Uterus (tissue), 3 donors: ENCODE measurements at regions not wholly inside any gene's neighbourhood (a gene's known extent, or its start where the extent isn't known, plus 50 kb on each side); places are given as distances from the start of the nearest gene placed in this dataset.

Source experiments
- DNase-seq, 2 donors: peaks; one replicate each; pipeline ENCODE4 v3.0.0-alpha.2; 2019 to 2020
- H3K27ac ChIP-seq, 2 donors: fragments of 200-600 bp; sonication (generic); 1 replicate in 1 of 2; 2 replicates in 1 of 2; pipeline ENCODE4 v1.5.1; 2016 to 2018
- H3K27me3 ChIP-seq, 2 donors: fragments of 200-600 bp; sonication (generic); one replicate each; pipeline ENCODE4 v1.5.1; 2018 to 2019; ENCODE audit warnings: control low read depth in 1 of 2
- H3K36me3 ChIP-seq, 2 donors: fragments of 200-600 bp; sonication (generic); one replicate each; pipeline ENCODE4 v1.5.1; 2019; ENCODE audit warnings: control low read depth in 1 of 2
- H3K4me1 ChIP-seq, 2 donors: fragments of 200-600 bp; sonication (generic); one replicate each; pipeline ENCODE4 v1.5.1; 2018 to 2019; ENCODE audit warnings: control low read depth in 1 of 2
- H3K4me3 ChIP-seq, 2 donors: fragments of 200-600 bp; sonication (generic); 1 replicate in 1 of 2; 2 replicates in 1 of 2; pipeline ENCODE4 v1.5.1; 2018 to 2019; ENCODE audit warnings: mild to moderate bottlenecking in 1 of 2
- H3K9me3 ChIP-seq, 2 donors: fragments of 200-600 bp; sonication (generic); one replicate each; pipeline ENCODE4 v1.5.1; 2019; ENCODE audit warnings: control low read depth in 1 of 2
- POLR2A ChIP-seq, 2 donors: fragments of 450-650 bp; IDR thresholded peaks; one replicate each; pipeline ENCODE4 v1.6.1; 2016; ENCODE audit warnings: antibody characterized with exemption in 2 of 2, mild to moderate bottlenecking in 1 of 2, moderate library complexity in 1 of 2
- intact Hi-C: fragments of 100-400 bp; cut with DNase I; formaldehyde crosslinking; loops from one replicate; pipeline ENCODE4 v1.15.1; 2023; ENCODE audit warnings: low total_unique reads
- TF ChIP-seq, protein P1 (sequence below), 4 experiments: fragments of 200-600 bp in 2 of 4; fragments of 450-650 bp in 2 of 4; sonication (generic) in 2 of 4; IDR thresholded peaks; one replicate each; pipeline ENCODE4 v1.5.1; 2016 to 2019; ENCODE audit warnings: antibody characterized with exemption in 4 of 4, mild to moderate bottlenecking in 2 of 4, moderate library complexity in 1 of 4
- donor health status: DM: yes; HTN: yes; CAD: no.

DNA sequence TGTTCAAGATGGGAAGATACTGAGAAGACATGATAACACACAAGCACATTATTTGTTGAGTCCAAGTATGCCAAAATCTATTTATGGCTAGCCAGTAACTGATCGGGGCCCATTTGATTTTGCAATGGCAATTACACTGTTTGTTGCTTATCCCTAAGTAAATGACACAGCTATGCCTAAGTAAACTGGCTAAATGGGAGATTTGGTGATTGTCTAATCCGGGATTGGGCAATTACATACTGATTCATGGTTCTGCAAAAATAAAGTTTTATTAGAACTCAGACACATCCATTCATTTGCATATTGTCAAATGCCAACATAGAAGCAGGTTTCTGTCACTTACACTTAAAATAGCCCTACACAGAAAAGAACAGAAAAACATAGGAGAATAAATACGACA, 140.2 kb upstream of the TBL1X start:
- Histone ChIP-seq H3K4me1 (no peaks in the 10 kb centered on the region), H3K36me3 (no peaks in the 10 kb centered on the region), H3K27me3 (no peaks in the 10 kb centered on the region), H3K4me3 (no peak overlapping the region), H3K27ac (no peak overlapping the region), H3K9me3 (no peaks in the 10 kb centered on the region)
- no peak for DNase-seq
- TF ChIP-seq POLR2A (IDR thresholded peaks at IDR 0.05): no peak
- TF ChIP-seq, protein P1, sequence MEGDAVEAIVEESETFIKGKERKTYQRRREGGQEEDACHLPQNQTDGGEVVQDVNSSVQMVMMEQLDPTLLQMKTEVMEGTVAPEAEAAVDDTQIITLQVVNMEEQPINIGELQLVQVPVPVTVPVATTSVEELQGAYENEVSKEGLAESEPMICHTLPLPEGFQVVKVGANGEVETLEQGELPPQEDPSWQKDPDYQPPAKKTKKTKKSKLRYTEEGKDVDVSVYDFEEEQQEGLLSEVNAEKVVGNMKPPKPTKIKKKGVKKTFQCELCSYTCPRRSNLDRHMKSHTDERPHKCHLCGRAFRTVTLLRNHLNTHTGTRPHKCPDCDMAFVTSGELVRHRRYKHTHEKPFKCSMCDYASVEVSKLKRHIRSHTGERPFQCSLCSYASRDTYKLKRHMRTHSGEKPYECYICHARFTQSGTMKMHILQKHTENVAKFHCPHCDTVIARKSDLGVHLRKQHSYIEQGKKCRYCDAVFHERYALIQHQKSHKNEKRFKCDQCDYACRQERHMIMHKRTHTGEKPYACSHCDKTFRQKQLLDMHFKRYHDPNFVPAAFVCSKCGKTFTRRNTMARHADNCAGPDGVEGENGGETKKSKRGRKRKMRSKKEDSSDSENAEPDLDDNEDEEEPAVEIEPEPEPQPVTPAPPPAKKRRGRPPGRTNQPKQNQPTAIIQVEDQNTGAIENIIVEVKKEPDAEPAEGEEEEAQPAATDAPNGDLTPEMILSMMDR (IDR thresholded peaks at IDR 0.05): no peak
- intact Hi-C loops: no loop called here

DNA sequence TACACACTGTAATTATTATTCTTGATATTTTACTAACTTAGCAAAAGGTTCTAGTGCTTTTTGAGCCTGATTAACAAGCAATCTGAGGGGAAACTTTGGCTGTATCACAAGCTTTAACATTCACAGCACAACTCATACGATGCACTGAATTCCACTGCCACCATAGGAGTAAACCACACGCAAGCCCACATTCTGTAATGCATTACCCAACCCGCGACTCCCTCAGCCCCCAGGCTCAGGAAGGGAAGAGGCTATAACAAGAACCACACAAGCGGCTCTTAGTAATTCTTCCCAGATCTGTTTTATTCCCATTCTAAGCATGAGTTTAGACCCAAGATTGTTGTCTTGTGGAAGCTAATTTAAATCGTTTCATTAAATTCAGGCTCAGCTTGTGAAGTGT, 138.5 kb upstream of the TBL1X start:
- Histone ChIP-seq H3K36me3 (no peaks in the 10 kb centered on the region), H3K27ac (no peak overlapping the region), H3K4me1 (no peaks in the 10 kb centered on the region), H3K9me3 (no peaks in the 10 kb centered on the region), H3K27me3 (no peaks in the 10 kb centered on the region), H3K4me3 (no peak overlapping the region)
- DNase-seq: no peak
- TF ChIP-seq POLR2A (IDR thresholded peaks at IDR 0.05): no peak
- TF ChIP-seq, protein P1 (IDR thresholded peaks at IDR 0.05): no peak
- intact Hi-C loops: no loop called here

DNA sequence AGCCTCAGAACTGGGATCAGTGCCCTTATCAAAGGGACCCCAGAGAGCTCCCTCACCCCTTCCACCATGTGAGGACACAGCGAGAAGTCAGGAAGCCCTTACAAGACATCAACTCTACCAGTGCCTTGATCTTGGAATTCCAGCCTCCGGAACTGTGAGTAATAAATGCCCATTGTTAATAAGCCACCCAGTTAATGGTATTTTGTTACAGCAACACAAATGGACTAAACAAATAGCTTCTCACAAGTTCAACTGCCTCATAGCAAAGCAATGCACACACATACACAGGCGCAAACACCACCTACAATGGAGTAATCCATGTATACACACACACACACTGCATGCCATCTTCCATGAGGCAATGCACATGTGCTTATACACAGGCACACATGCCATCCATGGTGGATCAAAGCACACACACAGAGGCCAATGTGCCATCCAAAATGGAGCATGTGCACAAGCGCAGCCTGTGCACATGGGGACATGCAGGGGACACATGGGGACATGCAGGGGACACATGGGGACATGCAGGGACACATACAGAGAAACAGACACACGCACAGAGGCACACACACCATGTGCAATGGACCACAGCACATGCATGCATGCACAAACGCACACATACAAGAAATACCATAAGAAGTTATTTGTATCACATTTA, 137.6 kb upstream of the TBL1X start:
- Histone ChIP-seq H3K36me3 (no peaks in the 10 kb centered on the region), H3K9me3 (no peaks in the 10 kb centered on the region), H3K27ac (no peak overlapping the region), H3K4me3 (no peak overlapping the region), H3K4me1 (no peaks in the 10 kb centered on the region), H3K27me3 (no peaks in the 10 kb centered on the region)
- TF ChIP-seq, protein P1 (IDR thresholded peaks at IDR 0.05): no peak
- no peak for TF ChIP-seq POLR2A (IDR thresholded peaks at IDR 0.05)
- no peak for DNase-seq
- intact Hi-C loops: no loop called here

DNA sequence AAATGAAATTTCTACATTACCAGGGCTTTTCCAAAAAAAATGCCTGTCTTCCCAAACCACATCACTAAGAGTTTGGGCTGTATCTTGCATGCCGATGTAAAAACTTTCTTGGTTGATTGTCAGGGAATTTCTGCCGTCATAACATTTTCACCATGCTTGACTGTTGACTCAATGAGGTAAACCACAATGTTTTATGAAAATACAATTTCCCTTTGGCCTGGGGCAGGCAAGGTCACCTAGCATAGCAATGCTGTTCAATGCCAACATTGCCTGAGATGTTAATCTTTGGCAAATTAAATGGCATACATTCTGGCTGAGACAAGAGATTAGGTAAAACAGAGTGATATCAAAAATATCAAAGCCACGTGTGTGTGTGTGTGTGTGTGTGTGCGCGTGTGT, 137.1 kb upstream of the TBL1X start:
- H3K9me3 ChIP-seq: no peaks in the 10 kb centered on the region
- no peak overlapping the region for H3K27ac ChIP-seq
- intact Hi-C loops: no loop called here
- no peaks in the 10 kb centered on the region for H3K4me1 ChIP-seq
- no peak for DNase-seq
- TF ChIP-seq POLR2A (IDR thresholded peaks at IDR 0.05): no peak
- TF ChIP-seq, protein P1 (IDR thresholded peaks at IDR 0.05): no peak
- no peak overlapping the region for H3K4me3 ChIP-seq
- H3K36me3 ChIP-seq: no peaks in the 10 kb centered on the region
- no peaks in the 10 kb centered on the region for H3K27me3 ChIP-seq

DNA sequence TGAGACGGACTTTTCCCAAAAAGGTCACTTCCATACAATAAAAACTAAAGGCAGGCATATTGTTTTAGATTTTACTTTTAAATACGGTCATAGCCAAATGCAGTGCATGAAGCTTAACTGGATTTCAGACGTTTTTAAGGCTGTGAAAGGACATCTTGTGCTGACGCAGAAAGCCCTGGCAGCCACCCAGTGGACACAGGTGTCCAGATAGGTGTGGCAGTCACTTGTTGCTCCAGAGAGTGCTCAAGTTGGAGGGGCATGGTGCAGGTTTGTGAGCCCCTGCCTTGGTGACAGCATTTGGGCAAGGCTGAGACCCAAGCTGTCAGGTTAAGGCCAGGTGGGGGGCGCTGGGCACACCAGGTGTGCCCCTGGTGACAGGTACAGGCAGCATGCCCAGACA, 135.8 kb upstream of the TBL1X start:
- Histone ChIP-seq H3K36me3 (no peaks in the 10 kb centered on the region), H3K27me3 (no peaks in the 10 kb centered on the region), H3K4me1 (no peaks in the 10 kb centered on the region), H3K27ac (no peak overlapping the region), H3K4me3 (no peak overlapping the region), H3K9me3 (no peaks in the 10 kb centered on the region)
- DNase-seq: no peak
- intact Hi-C loops: no loop called here
- no peak for TF ChIP-seq POLR2A (IDR thresholded peaks at IDR 0.05)
- TF ChIP-seq, protein P1 (IDR thresholded peaks at IDR 0.05): no peak
